8988T (cell line): ENCODE measurements at regions not wholly inside any gene's neighbourhood (a gene's known extent, or its start where the extent isn't known, plus 50 kb on each side); places are given as distances from the start of the nearest gene placed in this dataset.
"Not testable (repeated sequence)": the region's sequence is repeated elsewhere in the genome, so short reads cannot be mapped to it uniquely, and the experiment has no call there.

Source experiments
- DNase-seq: peaks from one replicate; pipeline ENCODE4 v3.0.0; 2011

DNA sequence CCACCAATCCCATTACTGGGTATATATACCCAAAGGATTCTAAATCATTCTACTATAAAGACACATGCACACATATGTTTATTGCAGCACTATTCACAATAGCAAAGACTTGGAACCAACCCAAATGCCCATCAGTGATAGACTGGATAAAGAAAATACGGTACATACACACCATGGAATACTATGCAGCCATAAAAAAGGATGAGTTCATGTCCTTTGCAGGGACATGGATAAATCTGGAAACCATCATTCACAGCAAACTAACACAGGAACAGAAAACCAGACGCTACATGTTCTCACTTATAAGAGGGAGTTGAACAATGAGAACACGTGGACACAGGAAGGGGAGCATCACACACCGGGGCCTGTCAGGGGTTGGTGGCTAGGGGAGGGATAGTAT lies 154.3 kb downstream of the TPBG start:
- DNase-seq, result not testable (repeated sequence)

DNA sequence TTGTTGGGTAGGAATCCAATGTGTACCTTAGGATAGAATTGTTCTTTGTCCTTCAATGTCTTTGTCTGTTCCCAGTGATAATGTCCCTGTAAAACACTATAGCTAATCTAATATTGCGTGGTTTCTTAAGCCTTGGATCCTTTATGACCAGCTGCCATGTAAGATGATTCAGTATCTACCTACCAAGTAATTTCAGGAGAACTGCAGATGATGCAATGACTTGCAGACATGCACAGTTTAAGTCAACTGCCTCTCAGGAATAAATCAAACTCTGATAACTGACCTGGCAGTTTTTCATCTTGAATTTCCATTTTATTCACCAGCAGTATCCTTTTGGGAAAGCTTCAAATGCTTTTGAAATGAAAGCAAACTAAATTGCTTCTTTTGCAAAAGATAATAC lies 157.8 kb downstream of the TPBG start:
- DNase-seq, result no peak

DNA sequence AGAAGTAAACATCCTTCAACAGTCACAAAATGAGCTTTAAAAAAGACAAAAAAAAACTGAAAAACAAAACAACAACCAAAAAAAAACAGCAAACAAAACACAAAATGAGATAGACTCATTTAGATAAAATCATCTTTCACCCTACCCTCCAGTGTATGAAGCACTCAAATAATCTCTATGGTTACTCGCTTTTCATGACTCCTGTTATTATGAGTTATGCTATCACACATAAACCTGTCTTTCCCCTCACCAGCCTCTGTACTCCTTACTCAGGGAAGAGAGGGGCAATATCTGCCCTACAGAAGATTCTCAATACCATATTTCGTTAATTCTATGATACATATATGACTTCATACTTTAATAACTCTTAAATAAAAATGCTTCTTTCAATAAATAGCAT lies 158.2 kb downstream of the TPBG start:
- DNase-seq, result no peak

DNA sequence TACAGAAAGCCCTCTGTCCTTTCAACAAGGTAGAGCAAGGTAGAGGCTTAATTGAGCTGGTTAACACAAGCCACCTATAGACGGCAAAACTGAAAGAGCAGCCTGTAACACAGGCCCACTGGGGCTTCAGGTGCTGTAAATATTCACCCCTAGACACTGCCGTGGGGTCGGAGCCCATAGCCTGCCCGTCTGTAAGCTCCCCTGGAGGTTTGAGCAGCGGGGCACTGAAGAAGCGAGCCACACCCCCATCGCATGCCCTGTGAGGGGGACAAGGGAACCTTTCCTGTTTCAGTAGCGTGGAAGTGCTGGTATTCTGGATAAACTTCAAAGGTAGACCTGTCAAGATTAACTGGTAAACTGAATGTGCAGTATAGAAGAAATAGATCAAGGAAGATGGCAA lies 160.4 kb downstream of the TPBG start:
- no peak for DNase-seq

DNA sequence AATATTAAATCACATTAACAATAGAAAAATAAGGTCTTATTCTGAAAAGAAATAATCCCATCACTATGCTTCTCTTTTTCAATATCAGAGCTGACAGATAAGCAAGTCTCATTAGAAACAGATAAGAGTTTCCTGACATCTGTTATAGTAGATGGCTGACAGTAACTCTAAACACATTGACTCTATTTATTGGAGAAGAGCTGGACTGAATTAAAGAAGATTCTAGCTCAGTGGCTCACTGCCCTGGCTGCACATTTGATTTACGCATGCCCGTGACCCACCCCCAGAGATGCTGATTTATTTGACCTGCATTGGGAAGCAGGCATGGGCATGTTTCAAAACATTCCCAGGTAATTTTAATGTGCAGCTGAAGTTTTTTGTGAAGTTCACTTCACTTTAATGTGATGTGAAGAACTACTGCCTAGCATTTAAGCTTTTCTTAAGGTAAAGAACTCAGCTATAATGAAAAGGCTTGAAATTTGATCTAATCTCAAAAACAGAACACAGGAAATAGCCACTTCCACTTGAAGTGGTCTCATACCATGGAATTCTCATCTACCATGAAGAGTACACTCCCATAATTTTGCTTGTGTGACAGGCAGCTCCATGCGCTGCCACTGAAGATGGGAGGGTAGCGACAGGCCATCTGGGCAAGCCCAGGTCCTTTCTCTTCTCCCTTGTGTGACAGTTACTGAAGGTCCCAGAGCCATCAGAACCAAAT lies 162.3 kb downstream of the TPBG start:
- no peak for DNase-seq

DNA sequence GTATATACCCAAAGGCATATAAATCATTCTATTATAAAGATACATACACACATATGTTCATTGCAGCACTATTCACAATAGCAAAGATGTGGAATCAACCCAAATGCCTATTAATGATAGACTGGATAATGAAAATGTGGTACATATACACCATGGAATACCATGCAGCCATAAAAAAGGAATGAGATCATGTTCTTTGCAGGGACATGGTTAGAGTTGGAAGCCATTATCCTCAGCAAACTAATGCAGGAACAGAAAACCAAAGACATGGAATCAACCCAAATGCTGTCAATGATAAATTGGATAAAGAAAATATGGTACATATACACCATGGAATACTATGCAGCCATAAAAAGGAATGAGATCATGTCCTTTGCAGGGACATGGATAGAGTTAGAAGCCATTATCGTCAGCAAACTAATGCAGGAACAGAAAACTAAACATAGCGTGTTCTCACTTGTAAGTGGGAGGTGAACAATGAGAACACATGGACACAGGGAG lies 166.4 kb downstream of the TPBG start:
- DNase-seq, result not testable (repeated sequence)

DNA sequence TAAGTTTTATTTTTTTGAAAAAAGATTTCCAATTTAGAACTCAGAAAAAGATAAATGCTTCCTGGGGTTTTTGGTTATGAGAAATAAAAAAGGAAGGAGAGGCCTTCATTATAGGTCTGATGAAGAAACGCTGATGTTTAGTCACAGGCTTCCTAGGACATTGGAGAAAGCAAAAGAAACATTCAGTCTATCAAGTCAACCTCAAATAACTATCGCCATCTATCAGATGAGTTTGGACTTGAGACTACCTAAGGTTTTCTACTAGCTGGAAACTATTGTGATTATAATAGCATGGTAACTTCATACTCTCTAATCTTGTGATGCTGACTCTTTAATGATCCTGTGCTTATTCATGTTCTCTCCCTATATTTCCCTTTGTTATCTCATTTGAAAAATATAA lies 171.3 kb downstream of the TPBG start:
- DNase-seq, result no peak

DNA sequence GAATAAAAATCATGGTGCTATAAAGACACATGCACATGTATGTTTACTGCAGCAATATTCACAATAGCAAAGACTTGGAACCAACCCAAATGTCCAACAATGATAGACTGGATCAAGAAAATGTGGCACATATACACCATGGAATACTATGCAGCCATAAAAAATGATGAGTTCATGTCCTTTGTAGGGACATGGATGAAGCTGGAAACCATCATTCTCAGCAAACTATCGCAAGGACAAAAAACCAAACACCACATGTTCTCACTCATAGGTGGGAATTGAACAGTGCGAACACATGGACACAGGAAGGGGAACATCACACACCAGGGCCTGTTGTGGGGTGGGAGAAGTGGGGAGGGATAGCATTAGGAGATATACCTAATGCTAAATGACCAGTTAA lies 185.9 kb downstream of the TPBG start:
- DNase-seq, result not testable (repeated sequence)

DNA sequence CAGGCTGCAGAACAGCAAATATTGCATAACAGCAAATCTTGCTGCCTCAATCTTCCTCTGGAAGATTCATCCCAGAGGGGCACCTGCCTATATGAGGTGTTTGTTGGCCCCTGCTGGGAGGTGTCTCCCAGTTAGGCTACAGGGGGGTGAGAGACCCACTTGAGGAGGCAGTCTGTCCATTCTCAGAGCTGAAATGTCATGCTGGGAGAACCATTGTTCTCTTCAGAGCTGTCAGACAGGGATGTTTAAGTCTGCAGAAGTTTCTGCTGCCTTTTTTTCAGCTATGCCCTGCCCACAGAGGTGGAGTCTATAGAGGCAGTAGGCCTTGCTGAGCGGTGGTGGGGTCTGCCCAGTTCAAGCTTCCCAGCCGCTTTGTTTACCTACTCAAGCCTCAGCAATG lies 187.7 kb downstream of the TPBG start:
- not testable (repeated sequence) for DNase-seq

DNA sequence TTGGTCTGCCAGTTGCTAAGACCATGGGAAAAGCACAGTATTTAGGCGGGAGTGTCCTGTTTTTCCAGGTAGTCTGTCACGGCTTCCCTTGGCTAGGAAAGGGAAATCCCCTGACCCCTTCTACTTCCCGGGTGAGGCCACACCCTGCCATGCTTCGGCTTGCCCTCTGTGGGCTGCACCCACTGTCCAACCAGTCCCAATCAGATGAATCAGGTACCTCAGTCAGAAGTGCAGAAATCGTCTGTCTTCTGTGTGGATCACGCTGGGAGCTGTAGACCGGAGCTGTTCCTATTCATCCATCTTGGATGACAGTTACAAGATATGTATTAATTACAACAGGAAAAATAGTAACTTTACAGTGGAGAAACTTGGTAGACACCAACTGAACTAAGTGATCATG lies 188.2 kb downstream of the TPBG start:
- no peak for DNase-seq

DNA sequence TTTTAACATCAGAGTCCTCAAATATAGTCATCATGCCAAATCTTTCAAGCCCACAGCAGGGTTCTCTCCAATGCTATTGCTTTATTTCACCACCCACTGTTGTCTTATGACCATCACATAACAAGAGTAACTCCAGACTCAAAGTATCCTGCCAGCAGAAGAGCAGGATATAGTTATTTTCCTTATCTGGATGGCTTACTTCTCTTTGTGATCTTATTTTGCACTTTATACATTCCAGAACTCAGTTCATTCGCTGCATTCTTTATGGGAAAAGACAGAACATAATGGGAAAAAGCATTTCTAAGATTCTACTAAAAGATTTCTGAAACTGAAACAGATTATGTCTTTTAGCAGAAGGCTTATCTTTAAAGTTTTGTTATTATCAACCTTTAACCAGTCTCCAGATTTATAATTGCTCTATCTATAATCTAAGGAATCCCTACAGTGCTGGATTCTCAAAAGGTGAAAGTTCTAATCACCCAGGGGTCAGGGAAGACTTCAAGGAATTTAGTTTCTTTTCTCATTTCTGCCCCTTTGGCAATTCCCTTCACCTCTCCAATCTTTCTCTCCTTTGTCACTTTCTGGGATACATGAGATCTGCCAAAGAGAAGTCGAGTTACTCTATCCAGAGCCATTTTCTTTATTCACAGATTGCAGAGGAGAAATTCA lies 190.4 kb downstream of the TPBG start:
- DNase-seq, result no peak

DNA sequence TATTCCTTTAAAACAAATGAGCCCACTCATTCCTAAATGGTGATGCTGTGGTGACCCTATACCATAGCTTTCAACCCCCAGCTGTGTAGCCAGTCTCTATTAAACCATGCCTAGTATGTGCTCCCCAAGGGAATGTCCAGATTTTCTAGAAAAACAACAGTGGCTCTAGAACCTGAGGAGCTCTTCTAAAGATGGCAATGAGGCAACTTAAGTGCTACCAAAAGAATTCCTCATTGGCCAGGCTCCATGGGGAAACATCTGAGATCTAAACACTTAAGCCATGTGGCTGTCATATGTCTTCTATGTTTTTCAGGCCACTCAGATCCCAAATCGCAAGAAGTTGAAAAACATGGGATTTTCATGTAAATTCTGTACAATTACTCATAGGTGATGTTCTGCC lies 191.0 kb downstream of the TPBG start:
- no peak for DNase-seq

DNA sequence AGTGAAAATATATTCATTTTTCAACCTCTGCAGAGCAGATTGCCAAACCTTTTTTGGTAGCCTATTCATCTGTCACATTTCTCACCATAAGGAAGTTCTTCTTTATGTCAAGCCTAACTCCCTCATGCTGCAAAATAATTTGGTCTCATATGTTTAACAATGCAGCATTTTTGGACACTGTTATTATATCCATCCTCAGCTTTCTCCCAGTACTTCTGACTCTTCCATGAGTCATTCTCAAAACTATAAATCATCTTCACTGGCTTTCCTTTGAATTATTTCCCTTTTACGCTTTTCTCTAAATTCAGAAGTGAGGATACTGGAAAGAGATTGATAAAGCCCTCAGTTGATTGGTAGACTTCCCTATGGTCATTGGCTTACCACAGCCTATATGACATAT lies 192.2 kb downstream of the TPBG start:
- DNase-seq, result no peak

DNA sequence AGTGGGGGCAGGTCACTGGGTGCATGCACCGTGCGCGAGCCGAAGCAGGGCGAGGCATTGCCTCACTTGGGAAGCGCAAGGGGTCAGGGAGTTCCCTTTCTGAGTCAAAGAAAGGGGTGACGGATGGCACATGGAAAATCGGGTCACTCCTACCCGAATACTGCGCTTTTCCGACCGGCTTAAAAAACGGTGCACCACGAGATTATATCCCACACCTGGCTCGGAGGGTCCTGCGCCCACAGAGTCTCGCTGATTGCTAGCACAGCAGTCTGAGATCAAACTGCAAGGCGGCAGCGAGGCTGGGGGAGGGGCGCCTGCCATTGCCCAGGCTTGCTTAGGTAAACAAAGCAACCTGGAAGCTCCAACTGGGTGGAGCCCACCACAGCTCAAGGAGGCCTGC lies 194.9 kb downstream of the TPBG start:
- not testable (repeated sequence) for DNase-seq

DNA sequence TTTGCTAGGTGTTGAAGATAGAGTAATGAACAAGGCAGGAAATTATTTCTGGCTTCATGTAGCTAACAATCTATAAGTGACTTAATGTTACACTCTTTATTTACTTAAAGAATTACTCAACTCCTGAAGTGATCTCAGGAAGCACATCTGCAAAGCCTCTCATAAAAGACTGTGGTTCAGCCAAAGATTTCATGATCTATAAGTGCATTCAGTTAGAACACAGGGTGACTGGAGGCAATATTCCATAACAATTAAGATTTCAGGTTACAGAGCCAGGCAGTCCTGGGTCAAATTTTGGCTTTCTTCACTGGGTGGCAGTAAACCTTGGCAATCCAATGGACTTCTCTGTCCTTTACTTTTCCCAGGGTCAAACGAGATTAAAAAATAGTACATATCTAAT lies 204.0 kb downstream of the TPBG start:
- DNase-seq, result no peak

DNA sequence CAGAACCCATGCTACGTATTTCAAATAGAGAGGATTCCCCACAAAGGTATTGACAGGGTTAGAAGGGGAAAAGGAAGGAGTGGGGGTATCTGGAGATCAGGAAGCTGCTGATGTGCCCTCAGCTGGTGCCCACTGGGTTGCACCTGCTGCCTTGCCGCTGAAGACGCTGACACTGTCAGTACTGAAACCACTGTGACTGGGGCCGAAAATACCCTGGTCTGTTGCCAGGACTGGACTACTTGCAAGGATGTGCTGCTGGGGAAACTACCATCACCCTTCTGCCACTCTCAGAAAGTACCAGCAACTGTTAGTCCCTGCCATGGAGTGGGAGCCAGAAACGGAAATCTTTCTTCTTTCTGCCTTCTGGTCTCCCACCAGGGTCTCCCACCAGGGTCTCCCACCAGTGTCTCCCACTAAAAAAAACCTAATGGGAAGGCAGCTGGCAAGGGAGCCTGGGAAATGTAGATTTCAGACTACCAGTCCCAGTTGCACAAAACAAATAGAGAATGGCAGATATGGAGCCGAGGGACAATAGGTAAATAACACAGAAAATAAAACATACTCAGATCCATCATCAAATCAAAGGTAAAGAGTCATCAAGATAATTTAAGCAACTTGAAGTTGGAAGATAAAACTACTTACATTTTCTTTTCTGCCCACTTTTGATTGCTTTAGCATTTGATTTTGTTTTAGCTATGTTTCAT lies 204.8 kb downstream of the TPBG start:
- DNase-seq, result no peak

DNA sequence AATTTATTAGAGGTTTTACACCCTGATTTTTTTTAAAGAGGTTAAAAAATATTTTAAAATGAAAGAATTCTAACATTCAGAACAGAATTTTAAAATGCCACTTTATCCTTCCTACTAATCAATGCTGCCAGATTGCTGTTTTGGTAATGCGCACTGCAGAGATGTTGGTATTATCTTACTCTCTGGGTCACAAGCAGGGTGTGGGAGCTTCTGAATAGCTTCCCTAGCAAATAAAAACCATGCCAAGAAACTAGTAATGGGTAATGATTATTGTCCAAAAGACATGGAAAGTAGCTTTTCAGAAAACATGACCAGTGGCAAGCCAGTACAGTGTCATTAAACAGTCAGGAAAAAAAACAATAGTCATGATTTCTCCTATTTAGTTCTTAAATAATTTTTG lies 205.4 kb downstream of the TPBG start:
- DNase-seq, result no peak

DNA sequence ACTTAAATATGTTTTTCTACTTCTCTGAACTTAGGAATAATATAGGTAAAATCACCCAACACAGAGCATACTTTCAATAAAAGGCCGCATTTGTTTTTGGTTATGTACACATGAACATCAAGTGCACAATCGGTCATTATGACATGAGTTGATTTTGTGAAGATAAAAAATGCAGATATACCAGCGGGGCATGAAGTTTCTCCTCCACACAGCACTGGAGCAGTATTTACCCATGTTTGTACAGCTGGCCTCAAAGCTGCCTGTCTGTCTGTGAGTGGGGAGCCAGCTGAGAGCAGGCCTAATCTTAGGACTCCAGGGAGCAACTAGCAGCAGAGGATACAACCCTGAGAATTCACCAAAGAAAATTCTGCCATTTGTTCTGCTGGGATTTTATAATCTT lies 206.5 kb downstream of the TPBG start:
- no peak for DNase-seq

DNA sequence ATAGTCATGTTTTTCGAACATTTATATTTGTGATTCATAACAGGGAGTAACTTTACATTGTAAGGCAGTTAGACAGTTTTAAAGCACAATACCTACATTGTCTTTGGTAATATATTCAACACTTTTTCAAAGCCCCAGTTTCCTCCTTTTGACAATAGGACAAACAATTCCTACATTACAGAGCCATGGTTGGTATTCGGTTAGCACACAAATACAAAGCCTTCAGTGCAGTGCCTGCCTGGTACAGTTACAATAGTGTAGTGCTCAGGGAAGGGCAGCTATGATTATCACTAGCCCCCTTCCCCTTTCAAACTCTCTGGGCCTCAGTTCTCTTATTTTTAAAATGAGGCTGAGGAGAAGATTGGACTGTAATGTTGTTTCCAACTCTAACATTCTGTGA lies 207.8 kb downstream of the TPBG start:
- no peak for DNase-seq

DNA sequence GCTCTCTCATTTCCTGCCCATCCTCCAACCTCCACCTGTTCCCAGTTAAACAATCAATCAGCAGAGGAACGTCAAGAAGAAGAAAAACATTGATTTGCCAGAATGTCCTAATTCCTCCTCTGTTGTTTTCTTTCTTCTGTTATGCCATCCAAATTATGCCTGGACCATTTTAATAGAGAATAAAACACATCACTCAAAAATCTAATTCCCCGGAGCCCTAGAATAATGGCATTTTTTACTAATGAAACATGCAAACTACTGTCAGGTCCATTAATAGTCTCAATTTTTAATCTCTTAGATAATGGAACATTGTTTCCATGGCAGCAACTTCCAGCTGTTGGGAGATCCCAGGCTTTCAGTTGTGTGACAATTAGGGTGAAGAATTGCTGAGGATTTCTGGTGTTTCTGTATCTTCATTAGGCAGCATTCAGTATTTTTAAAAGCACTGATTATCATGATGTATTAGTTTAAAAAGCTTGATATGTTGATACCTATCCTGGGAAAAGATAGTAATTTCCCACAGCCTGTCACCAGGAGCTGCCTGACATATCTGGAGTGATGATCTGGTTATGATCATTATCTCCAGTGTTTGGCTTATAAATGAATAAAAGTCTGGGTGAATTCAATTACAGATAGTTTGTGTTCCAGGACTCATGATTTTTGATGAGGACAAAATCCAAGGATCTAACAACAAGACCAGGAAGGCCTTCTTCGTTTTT lies 209.8 kb downstream of the TPBG start:
- no peak for DNase-seq

DNA sequence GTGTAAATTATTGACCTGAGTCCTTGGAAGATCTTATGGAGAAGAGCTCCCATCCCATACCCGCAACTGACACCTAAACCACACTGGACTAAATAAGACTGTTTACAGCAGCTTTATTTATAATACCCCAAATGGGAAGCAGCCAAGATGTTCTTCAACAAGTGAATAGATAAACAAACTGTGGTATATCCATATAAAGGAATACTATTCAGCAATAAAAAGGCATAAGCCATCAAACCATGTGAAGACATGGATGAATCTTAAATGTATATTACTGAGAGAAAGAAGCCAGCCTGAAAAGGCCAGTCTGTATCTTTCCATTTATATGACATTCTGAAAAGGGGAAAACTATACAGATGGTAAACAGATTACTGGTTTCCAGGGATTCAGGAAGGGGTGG lies 212.7 kb downstream of the TPBG start:
- no peak for DNase-seq

DNA sequence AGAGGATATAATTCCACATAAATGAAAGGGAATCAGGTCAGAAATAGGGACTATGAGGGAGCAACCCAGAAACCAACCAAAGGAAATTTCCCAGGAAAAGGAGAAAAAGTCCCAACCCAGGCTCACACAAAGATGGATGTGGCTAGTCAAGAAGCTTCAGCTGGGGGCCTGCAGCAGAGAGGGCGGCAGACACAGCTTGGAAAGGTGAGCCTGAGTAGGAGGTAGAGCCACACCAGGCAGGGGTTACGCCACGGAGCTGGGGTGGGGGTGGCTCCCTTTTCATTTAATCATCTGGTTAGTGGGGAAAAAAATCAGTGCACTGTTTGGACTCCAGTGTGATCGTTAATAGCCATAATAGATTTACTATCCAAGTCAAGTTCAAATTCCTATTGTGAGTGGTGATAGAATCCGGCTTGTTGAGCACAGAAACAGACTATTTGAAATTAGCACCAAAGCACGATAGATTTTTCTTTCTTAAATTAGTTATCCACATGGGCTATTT lies 220.6 kb downstream of the TPBG start:
- DNase-seq, result no peak

DNA sequence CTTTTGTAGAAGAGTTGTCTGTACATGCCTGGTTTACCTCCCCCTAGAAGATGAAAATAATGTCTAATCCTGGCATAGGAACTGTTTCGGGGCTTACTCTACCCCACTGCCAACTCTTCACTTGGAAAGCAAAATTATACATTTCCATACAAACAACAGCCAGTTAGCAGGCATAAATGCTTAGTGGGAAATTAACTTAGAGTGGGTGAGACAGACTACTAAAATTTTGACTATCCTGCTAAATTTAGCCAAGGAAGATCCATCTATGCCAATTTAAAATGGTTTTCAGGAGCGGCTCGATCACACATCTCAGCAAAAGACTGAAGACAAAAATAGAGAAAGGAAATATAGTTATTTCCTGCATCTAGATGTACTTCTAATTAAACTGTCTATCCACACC lies 221.2 kb downstream of the TPBG start:
- no peak for DNase-seq
